Spinal cord (tissue), 9 donors: ENCODE measurements at regions not wholly inside any gene's neighbourhood (a gene's known extent, or its start where the extent isn't known, plus 50 kb on each side); places are given as distances from the start of the nearest gene placed in this dataset.
A peak's percentile ranks its signal among the peaks of the same experiment; 100 is the strongest.

Source experiments
- DNase-seq, 6 donors: peaks; one replicate each; pipeline versions ENCODE4 v3.0.0 to v3.0.0-alpha.2; 2013 to 2015; ENCODE audit warnings: low spot score in 6 of 6, low read depth in 4 of 6
- H3K27ac ChIP-seq: one replicate; pipeline ENCODE4 v1.5.1; 2013; ENCODE audit warnings: low read depth, low read length, control low read depth
- H3K27me3 ChIP-seq: one replicate; pipeline ENCODE4 v1.6.1; 2013; ENCODE audit warnings: low read length; ENCODE audit not compliant: control insufficient read depth, insufficient read depth
- H3K36me3 ChIP-seq: one replicate; pipeline ENCODE4 v1.6.1; 2013; ENCODE audit warnings: low read length; ENCODE audit not compliant: control insufficient read depth, insufficient read depth
- H3K4me1 ChIP-seq: one replicate; pipeline ENCODE4 v1.6.1; 2013; ENCODE audit warnings: low read length; ENCODE audit not compliant: control insufficient read depth, insufficient read depth
- H3K4me3 ChIP-seq: one replicate; pipeline ENCODE4 v1.5.1; 2013; ENCODE audit warnings: low read depth, low read length, control low read depth
- H3K9me3 ChIP-seq: one replicate; pipeline ENCODE4 v1.6.1; 2013; ENCODE audit warnings: low read length; ENCODE audit not compliant: control insufficient read depth, insufficient read depth
- WGBS: methylation state at CpG from one replicate; pipeline ENCODE4 v1.1.5; 2013; ENCODE audit warnings: missing lambda C conversion rate; ENCODE audit not compliant: insufficient coverage; 5-methylcytosine and 5-hydroxymethylcytosine counted together
- donor health status: healthy.

DNA sequence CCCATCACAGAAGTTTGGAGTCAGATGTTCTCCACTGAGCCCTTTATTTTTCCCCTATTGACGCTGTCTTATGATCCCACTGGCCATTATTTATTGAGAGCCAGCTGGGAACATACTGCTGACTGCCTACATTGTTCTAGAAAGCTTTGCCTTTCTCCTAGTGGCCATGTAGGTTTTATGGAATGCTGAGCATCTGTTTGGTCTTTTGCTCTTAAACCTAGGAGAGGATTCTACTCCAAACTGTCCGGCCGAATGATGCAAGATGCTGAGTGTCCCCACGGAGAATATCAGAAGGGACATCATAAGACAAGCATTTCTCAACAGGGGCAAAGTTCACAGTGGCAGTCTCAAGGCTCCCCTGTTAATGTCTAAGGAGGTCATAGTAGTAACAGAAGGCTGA, 171.4 kb downstream of the ARRDC4 start:
- Histone ChIP-seq H3K9me3 (no peaks in the 10 kb centered on the region), H3K4me3 (no peak overlapping the region), H3K36me3 (no peaks in the 10 kb centered on the region), H3K27ac (no peak overlapping the region), H3K4me1 (no peaks in the 10 kb centered on the region), H3K27me3 (no peaks in the 10 kb centered on the region)
- DNase-seq: no peak
- WGBS: 76% methylated on average over 2 of the region's 4 CpGs

DNA sequence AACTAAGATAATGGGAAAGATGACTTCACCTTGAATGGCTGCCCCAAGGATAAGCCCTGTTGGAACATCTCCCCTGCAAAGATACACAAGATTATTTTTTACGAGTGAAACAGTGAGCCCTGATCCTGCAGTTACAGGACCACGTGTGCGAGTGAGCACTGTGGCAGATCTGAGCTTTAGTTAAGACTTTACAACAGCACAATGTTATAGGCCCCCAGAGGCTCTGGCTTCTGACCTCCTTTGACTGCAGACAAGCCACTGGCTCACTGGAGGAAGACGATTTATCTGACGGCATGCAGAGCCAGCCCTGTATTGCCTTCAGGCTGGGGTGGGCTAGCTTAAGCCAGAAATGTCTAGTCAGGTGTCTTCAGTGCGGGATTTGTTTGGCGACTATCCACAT, 174.4 kb downstream of the ARRDC4 start:
- H3K4me3 ChIP-seq: no peak overlapping the region
- no peak overlapping the region for H3K27ac ChIP-seq
- no peaks in the 10 kb centered on the region for H3K27me3 ChIP-seq
- H3K36me3 ChIP-seq: no peaks in the 10 kb centered on the region
- WGBS: 83% methylated on average over 5 of the region's 7 CpGs
- no peaks in the 10 kb centered on the region for H3K9me3 ChIP-seq
- DNase-seq: no peak
- H3K4me1 ChIP-seq: no peaks in the 10 kb centered on the region

DNA sequence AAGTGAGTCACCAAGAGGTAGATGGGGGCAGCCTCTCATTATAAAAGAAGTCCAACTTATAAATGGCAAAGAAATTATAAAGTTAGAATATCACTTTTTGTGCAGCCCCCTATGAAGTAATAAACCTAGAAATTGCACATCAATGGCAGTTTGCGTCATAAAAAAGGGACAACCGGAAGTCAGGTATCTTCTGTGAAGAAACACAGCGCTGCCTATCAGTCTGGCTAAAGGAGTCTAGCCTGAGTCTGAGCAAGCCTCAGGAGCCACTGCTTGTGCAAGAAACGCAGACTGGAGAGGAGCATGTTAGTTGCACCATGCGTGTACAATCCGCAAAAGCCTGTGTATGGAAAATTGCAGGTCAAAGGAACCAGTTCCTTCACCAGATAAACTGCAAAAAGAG, 178.4 kb downstream of the ARRDC4 start:
- H3K4me1 ChIP-seq: no peaks in the 10 kb centered on the region
- H3K27ac ChIP-seq: no peak overlapping the region
- H3K4me3 ChIP-seq: no peak overlapping the region
- 92% methylated on average over 6 of the region's 6 CpGs for WGBS
- no peaks in the 10 kb centered on the region for H3K27me3 ChIP-seq
- DNase-seq: no peak
- no peaks in the 10 kb centered on the region for H3K9me3 ChIP-seq
- H3K36me3 ChIP-seq: no peaks in the 10 kb centered on the region

DNA sequence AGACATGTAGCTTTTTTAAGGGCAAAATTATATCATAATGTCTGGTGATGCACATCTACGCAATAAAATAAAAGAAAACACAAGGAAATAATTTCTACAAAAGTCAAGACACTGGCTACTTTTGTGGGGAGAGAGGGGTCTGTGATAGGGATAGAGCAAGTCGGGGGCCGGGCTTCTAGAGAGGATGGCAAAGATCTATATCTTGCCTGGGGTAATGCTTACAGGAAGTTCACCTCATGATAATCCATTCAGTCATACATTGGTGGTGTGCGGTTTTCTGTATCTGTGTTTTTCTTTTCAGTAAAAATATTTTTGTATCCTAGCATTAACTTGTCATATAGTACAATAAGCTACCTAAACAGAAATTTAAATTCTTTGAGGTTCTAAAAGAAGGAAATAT, 178.8 kb downstream of the ARRDC4 start:
- Histone ChIP-seq H3K4me3 (no peak overlapping the region), H3K27me3 (no peaks in the 10 kb centered on the region), H3K4me1 (no peaks in the 10 kb centered on the region), H3K9me3 (no peaks in the 10 kb centered on the region), H3K27ac (no peak overlapping the region), H3K36me3 (no peaks in the 10 kb centered on the region)
- no CpG with 5 or more reads among the region's 4 CpGs for WGBS
- DNase-seq: no peak

DNA sequence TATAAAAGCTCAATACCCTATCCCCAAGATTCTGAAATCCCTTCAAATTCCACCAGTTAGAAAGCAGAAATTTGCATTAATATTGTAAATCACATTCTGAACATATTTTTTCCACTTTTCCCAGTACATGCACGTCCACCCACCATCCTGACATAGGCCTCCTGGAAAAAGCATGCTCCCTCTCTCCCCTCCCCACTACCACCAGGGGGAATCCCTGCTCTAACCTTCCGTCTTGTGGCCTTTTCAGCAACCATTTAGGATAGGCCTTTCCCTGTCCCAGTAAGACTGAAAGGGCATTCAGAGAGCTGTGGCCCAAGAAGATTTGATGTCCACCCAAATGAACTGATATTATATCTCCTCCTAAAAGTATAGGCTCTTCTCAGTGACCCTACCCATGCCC, 182.1 kb downstream of the ARRDC4 start:
- no peaks in the 10 kb centered on the region for H3K4me1 ChIP-seq
- no peak overlapping the region for H3K4me3 ChIP-seq
- WGBS: 76% methylated on average over 2 of the region's 2 CpGs
- H3K27ac ChIP-seq: no peak overlapping the region
- DNase-seq: no peak
- no peaks in the 10 kb centered on the region for H3K27me3 ChIP-seq
- H3K9me3 ChIP-seq: no peaks in the 10 kb centered on the region
- no peaks in the 10 kb centered on the region for H3K36me3 ChIP-seq

DNA sequence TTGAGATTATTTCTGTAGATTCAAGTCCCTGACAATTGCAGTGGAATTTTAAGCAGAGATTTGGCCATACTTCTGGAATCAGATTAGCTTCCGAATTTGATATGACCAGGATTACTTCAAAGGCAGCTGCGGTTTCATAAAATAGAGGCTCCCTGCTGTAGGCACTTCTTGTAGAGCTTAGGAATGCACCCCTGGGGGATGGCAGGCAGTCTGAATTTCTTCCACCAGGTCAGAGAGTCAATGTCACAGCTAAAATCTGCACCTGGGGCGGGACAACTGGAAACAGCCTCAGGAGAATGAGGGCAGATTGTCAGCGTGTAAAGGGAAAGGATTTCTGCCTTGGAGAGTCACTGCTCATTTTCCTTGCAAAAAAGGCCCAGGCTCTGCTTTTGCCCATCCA, 182.6 kb downstream of the ARRDC4 start:
- WGBS: 81% methylated on average over 4 of the region's 4 CpGs
- Histone ChIP-seq H3K27me3 (no peaks in the 10 kb centered on the region), H3K4me3 (no peak overlapping the region), H3K36me3 (no peaks in the 10 kb centered on the region), H3K27ac (no peak overlapping the region), H3K9me3 (no peaks in the 10 kb centered on the region), H3K4me1 (no peaks in the 10 kb centered on the region)
- DNase-seq: peak in 1 of 6 donors; percentile 4

DNA sequence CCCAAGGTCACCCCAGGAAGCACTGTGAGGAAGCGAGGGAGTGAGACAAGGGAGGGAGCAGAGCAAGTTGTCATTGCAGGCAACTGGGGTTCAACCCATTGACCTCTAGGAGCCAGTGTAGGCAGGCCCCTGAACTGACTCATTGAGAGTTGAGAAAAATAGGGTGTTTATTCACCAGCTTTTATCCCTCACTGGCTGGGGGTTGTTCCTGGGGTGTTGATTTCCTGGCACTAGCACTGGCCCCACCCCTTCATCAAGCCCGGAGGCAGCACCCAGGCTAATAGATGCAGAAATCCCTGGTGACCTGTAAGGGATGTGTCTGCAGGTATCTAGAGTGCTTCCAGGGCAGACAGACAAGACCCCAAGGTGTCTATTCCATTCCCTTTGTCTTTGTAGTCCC, 183.9 kb downstream of the ARRDC4 start:
- no peak for DNase-seq
- Histone ChIP-seq H3K27me3 (no peaks in the 10 kb centered on the region), H3K4me3 (no peak overlapping the region), H3K9me3 (no peaks in the 10 kb centered on the region), H3K4me1 (no peaks in the 10 kb centered on the region), H3K27ac (no peak overlapping the region), H3K36me3 (no peaks in the 10 kb centered on the region)
- 86% methylated on average over 1 of the region's 2 CpGs for WGBS

DNA sequence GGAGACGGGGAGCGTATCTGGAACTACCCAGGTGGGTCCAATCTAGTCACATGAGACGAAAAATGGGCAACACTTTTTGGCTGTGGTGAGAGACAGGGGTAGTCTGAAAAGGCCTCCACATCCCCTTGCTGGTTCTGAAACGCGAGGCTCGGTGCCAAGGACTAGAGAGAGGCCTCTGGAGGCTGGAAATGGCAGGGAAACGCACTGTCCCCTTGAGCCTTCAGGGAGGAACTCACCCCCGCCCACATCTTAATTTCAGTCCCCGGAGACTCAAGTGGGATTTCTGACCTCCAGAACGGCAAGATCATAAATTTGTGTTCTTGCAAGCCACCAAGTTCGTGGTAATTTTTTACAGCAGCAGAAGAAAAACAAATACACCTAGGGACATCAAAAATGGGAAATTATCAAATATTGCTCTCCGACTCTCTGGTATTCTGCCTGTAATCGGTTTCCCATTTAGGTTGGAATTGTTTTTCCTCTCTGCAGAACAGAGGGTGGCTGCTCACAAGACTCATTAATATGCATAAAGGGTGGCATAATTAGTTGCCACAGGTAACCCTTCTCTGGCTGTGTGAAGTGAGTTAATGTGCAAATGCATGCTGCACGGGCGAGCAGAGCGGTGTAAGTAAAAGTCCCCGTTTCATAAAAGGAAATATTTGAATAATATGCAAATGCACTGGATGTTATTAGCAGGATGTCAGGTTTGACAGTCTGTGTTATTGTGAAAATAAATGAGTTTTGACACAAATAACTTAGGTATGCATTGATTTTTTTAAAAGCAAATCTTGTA, 185.7 kb downstream of the ARRDC4 start:
- Histone ChIP-seq H3K4me3 (no peak overlapping the region), H3K27ac (no peak overlapping the region), H3K4me1 (no peaks in the 10 kb centered on the region), H3K9me3 (no peaks in the 10 kb centered on the region), H3K27me3 (no peaks in the 10 kb centered on the region), H3K36me3 (no peaks in the 10 kb centered on the region)
- peak in 1 of 6 donors; percentile 76 for DNase-seq
- WGBS: 62% methylated on average over 17 of the region's 17 CpGs

DNA sequence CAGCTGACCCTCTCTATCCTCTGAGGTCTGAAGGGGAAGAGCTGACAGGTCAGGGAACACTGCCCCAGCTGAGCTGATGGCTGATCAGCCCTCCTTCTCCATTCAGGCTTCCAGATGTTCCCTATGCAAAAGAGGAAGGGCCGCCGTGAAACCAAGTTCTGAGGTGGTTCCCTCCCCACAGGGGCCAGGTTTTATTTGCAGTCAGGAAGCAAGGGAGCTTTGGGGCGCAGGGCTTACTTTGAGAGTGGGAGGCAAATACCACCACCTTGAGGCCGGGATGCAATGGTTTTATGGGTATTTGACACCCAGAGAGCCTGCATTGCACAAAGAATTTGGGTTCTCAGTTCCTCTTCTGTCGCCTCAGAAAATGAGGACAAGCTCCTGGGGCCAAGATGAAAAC, 186.9 kb downstream of the ARRDC4 start:
- Histone ChIP-seq H3K27ac (no peak overlapping the region), H3K36me3 (no peaks in the 10 kb centered on the region), H3K27me3 (no peaks in the 10 kb centered on the region), H3K4me1 (no peaks in the 10 kb centered on the region), H3K9me3 (no peaks in the 10 kb centered on the region), H3K4me3 (no peak overlapping the region)
- WGBS: 59% methylated on average over 4 of the region's 5 CpGs
- DNase-seq: no peak

DNA sequence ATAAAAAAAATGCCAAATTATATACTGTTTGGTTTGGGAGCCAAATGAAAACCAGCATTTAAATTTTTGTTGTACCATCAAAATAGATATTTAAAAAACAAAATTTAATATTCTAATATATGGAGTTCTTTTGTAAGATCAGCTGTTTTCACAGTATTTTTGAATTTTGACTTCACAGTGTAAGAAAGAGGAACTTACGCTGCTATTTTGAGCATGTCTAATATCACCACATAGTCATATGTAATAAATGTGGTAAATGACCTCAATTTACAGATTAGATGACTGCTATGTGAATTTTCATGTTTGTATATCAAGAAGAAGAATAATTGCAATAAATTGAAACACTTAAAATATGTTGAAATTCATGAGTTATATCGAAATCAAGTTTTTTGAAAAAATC, 189.6 kb downstream of the ARRDC4 start:
- Histone ChIP-seq H3K4me3 (no peak overlapping the region), H3K27me3 (no peaks in the 10 kb centered on the region), H3K9me3 (no peaks in the 10 kb centered on the region), H3K27ac (no peak overlapping the region), H3K36me3 (no peaks in the 10 kb centered on the region), H3K4me1 (no peaks in the 10 kb centered on the region)
- no peak for DNase-seq
- no CpG with 5 or more reads among the region's 2 CpGs for WGBS
